ENCODE measurements at regions not wholly inside any gene's neighbourhood (a gene's known extent, or its start where the extent isn't known, plus 50 kb on each side); places are given as distances from the start of the nearest gene placed in this dataset.

DNA sequence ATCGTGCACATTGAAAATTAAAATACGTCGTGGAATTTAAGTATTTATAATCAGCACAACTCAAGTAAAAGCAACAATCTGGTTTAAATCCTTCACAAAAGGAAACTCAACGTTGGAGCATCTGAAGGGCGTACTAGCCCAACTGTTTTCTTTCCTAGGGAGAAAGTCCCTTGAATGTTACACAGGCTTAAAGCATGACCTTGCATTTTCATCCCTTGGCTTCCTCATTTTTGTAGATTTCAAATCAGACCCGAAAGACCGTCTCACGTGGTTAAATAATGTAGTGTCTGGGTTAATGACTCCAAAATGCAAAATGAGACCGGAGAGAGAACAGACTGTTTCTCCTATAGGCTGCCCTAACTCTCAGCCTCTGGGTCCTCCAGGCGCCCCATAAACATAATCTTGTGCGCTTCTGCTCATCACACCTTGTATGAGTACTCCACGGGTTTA lies 249.2 kb upstream of the RREB1 start:
- TF ChIP-seq ZNF426 (tag by site-specific recombination; IDR thresholded peaks at IDR 0.05) (no peak), KLF1 (tag by site-specific recombination; IDR thresholded peaks at IDR 0.05) (no peak), ZNF629 (tag by site-specific recombination; IDR thresholded peaks at IDR 0.05) (no peak)
- TF ChIP-seq, protein P1, sequence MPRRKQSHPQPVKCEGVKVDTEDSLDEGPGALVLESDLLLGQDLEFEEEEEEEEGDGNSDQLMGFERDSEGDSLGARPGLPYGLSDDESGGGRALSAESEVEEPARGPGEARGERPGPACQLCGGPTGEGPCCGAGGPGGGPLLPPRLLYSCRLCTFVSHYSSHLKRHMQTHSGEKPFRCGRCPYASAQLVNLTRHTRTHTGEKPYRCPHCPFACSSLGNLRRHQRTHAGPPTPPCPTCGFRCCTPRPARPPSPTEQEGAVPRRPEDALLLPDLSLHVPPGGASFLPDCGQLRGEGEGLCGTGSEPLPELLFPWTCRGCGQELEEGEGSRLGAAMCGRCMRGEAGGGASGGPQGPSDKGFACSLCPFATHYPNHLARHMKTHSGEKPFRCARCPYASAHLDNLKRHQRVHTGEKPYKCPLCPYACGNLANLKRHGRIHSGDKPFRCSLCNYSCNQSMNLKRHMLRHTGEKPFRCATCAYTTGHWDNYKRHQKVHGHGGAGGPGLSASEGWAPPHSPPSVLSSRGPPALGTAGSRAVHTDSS (tag by site-specific recombination; IDR thresholded peaks at IDR 0.05), result no peak
- POLR2A ChIA-PET, result no interaction called here
- H3K36me3 ChIP-seq (ENCODE audit: control insufficient read depth in 2 of 2, insufficient read depth in 1 of 2, low read length in 2 of 2), result no peaks in the 10 kb centered on the region
- H3K27ac ChIP-seq (ENCODE audit: extremely low read depth, low read depth, low read length), result no peak overlapping the region
- H3K4me1 ChIP-seq (ENCODE audit: control insufficient read depth, insufficient read depth, low read length), result no peaks in the 10 kb centered on the region
- no peaks in the 10 kb centered on the region for H3K9me3 ChIP-seq (ENCODE audit: control insufficient read depth, insufficient read depth, low read depth, low read length)
- CTCF ChIA-PET, result no interaction called here
- H3K4me3 ChIP-seq (ENCODE audit: low read depth, low read length), result no peak overlapping the region

DNA sequence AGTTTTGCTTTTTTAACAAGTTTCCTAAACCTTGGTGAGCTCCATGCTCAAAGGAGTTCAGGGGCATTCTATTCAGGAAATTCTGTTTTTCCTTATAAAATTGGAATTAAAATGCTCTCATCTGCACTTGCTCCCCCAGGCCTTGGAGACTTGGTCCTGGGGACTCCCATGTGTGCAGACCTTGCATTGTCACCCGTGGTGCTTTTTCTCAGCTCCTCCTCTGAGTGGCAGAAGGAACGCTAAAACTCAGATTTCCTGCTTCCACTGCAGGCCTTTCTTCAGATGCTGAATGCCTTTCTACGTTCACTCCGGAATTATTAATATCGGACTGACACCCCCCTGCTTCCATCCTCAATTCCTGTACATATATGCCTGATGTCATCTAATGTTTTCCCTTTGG lies 248.7 kb upstream of the RREB1 start:
- ChIA-PET CTCF (interaction anchor here (0.6 kb wide), 1 partner anchor 135 kb away, joined by 5 read pairs; no protein-coding TSS in a partner anchor), POLR2A (no interaction called here)
- no peak overlapping the region for H3K27ac ChIP-seq (ENCODE audit: extremely low read depth, low read depth, low read length)

DNA sequence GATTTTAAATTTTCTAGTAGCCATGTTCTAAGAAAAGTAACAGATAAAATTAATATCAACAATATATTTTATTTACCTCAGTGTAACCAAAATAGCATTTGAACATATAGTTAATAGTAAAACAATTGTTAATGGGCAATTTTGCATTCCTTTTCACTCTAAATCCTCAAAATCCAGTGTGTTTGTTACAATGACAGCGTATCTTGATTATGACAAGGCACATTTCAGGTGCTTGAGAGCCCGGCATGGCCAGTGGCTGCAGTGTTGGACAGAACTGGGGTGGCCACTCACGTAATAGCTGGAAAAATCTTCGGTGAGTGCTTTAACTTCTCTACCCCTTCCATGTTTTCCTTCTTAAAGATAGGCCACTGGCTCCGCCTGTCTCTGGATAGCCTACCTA lies 248.0 kb upstream of the RREB1 start:
- POLR2A ChIA-PET, result interaction anchor here (0.5 kb wide), 1 partner anchor 1100 kb away, joined by 5 read pairs; no protein-coding TSS in a partner anchor
- Histone ChIP-seq H3K27ac (ENCODE audit: extremely low read depth, low read depth, low read length) (no peak overlapping the region), H3K4me3 (ENCODE audit: low read depth, low read length) (no peak overlapping the region), H3K36me3 (ENCODE audit: control insufficient read depth in 2 of 2, insufficient read depth in 1 of 2, low read length in 2 of 2) (no peaks in the 10 kb centered on the region), H3K4me1 (ENCODE audit: control insufficient read depth, insufficient read depth, low read length) (no peaks in the 10 kb centered on the region), H3K9me3 (ENCODE audit: control insufficient read depth, insufficient read depth, low read depth, low read length) (no peaks in the 10 kb centered on the region)
- no peak for TF ChIP-seq ZNF654 (tag by site-specific recombination; IDR thresholded peaks at IDR 0.05; ENCODE audit: low read depth)
- no peak for TF ChIP-seq ZNF404 (tag by site-specific recombination; IDR thresholded peaks at IDR 0.05)
- TF ChIP-seq, protein P2, sequence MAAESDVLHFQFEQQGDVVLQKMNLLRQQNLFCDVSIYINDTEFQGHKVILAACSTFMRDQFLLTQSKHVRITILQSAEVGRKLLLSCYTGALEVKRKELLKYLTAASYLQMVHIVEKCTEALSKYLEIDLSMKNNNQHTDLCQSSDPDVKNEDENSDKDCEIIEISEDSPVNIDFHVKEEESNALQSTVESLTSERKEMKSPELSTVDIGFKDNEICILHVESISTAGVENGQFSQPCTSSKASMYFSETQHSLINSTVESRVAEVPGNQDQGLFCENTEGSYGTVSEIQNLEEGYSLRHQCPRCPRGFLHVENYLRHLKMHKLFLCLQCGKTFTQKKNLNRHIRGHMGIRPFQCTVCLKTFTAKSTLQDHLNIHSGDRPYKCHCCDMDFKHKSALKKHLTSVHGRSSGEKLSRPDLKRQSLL (tag by site-specific recombination; IDR thresholded peaks at IDR 0.05), result no peak
- no peak for TF ChIP-seq ZNF416 (tag by site-specific recombination; IDR thresholded peaks at IDR 0.05)
- TF ChIP-seq ZNF626 (tag by site-specific recombination; IDR thresholded peaks at IDR 0.05), result no peak
- no peak for TF ChIP-seq ZEB2 (tag by site-specific recombination; IDR thresholded peaks at IDR 0.05)
- TF ChIP-seq, protein P3, sequence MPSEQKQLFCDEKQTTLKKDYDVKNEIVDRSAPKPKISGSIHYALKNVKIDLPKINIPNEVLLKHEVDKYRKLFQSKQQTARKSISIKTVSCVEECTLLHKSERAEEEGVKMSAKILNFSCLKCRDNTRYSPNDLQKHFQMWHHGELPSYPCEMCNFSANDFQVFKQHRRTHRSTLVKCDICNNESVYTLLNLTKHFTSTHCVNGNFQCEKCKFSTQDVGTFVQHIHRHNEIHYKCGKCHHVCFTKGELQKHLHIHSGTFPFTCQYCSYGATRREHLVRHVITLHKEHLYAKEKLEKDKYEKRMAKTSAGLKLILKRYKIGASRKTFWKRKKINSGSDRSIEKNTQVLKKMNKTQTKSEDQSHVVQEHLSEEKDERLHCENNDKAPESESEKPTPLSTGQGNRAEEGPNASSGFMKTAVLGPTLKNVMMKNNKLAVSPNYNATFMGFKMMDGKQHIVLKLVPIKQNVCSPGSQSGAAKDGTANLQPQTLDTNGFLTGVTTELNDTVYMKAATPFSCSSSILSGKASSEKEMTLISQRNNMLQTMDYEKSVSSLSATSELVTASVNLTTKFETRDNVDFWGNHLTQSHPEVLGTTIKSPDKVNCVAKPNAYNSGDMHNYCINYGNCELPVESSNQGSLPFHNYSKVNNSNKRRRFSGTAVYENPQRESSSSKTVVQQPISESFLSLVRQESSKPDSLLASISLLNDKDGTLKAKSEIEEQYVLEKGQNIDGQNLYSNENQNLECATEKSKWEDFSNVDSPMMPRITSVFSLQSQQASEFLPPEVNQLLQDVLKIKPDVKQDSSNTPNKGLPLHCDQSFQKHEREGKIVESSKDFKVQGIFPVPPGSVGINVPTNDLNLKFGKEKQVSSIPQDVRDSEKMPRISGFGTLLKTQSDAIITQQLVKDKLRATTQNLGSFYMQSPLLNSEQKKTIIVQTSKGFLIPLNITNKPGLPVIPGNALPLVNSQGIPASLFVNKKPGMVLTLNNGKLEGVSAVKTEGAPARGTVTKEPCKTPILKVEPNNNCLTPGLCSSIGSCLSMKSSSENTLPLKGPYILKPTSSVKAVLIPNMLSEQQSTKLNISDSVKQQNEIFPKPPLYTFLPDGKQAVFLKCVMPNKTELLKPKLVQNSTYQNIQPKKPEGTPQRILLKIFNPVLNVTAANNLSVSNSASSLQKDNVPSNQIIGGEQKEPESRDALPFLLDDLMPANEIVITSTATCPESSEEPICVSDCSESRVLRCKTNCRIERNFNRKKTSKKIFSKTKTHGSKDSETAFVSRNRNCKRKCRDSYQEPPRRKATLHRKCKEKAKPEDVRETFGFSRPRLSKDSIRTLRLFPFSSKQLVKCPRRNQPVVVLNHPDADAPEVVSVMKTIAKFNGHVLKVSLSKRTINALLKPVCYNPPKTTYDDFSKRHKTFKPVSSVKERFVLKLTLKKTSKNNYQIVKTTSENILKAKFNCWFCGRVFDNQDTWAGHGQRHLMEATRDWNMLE (tag by site-specific recombination; conservative IDR thresholded peaks at IDR 0.05; ENCODE audit: low read depth), result no peak
- no peak for TF ChIP-seq ZNF112 (tag by site-specific recombination; IDR thresholded peaks at IDR 0.05)
- no peak for TF ChIP-seq ZNF132 (tag by site-specific recombination; IDR thresholded peaks at IDR 0.05; ENCODE audit: borderline replicate concordance)
- TF ChIP-seq, protein P4, sequence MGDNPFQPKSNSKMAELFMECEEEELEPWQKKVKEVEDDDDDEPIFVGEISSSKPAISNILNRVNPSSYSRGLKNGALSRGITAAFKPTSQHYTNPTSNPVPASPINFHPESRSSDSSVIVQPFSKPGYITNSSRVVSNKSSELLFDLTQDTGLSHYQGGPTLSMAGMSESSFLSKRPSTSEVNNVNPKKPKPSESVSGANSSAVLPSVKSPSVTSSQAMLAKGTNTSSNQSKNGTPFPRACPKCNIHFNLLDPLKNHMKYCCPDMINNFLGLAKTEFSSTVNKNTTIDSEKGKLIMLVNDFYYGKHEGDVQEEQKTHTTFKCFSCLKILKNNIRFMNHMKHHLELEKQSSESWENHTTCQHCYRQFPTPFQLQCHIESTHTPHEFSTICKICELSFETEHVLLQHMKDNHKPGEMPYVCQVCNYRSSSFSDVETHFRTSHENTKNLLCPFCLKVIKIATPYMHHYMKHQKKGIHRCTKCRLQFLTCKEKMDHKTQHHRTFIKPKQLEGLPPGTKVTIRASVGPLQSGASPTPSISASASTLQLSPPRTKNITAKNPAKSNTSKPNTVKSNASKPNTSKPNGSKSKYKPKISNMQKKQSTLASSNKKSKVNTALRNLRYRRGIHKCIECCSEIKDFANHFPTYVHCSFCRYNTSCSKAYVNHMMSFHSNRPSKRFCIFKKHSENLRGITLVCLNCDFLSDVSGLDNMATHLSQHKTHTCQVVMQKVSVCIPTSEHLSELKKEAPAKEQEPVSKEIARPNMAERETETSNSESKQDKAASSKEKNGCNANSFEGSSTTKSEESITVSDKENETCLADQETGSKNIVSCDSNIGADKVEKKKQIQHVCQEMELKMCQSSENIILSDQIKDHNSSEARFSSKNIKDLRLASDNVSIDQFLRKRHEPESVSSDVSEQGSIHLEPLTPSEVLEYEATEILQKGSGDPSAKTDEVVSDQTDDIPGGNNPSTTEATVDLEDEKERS (tag by site-specific recombination; IDR thresholded peaks at IDR 0.05), result no peak
- no peak for TF ChIP-seq ZNF391 (tag by site-specific recombination; IDR thresholded peaks at IDR 0.05; ENCODE audit: borderline replicate concordance, low read depth)
- TF ChIP-seq HOXA7 (CRISPR knock-in tag; IDR thresholded peaks at IDR 0.05; ENCODE audit: borderline replicate concordance), result no peak
- CTCF ChIA-PET, result interaction anchor here (0.6 to 0.7 kb wide), 3 partner anchors 136 to 379 kb away, joined by 3 to 5 read pairs (median 5); no protein-coding TSS in a partner anchor

More for the DNA sequence above, 248.7 kb upstream of the RREB1 start:
- Histone ChIP-seq H3K4me3 (ENCODE audit: low read depth, low read length) (no peak overlapping the region), H3K36me3 (ENCODE audit: control insufficient read depth in 2 of 2, insufficient read depth in 1 of 2, low read length in 2 of 2) (no peaks in the 10 kb centered on the region), H3K4me1 (ENCODE audit: control insufficient read depth, insufficient read depth, low read length) (no peaks in the 10 kb centered on the region), H3K9me3 (ENCODE audit: control insufficient read depth, insufficient read depth, low read depth, low read length) (no peaks in the 10 kb centered on the region)
- no peak for TF ChIP-seq ZNF366 (tag by site-specific recombination; conservative IDR thresholded peaks at IDR 0.05)
- TF ChIP-seq, protein P5, sequence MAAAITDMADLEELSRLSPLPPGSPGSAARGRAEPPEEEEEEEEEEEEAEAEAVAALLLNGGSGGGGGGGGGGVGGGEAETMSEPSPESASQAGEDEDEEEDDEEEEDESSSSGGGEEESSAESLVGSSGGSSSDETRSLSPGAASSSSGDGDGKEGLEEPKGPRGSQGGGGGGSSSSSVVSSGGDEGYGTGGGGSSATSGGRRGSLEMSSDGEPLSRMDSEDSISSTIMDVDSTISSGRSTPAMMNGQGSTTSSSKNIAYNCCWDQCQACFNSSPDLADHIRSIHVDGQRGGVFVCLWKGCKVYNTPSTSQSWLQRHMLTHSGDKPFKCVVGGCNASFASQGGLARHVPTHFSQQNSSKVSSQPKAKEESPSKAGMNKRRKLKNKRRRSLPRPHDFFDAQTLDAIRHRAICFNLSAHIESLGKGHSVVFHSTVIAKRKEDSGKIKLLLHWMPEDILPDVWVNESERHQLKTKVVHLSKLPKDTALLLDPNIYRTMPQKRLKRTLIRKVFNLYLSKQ (tag by site-specific recombination; IDR thresholded peaks at IDR 0.05; ENCODE audit: borderline replicate concordance), result no peak

Measured in HEK293 (cell line).